ENCODE measurements at regions not wholly inside any gene's neighbourhood (a gene's known extent, or its start where the extent isn't known, plus 50 kb on each side); places are given as distances from the start of the nearest gene placed in this dataset.

DNA sequence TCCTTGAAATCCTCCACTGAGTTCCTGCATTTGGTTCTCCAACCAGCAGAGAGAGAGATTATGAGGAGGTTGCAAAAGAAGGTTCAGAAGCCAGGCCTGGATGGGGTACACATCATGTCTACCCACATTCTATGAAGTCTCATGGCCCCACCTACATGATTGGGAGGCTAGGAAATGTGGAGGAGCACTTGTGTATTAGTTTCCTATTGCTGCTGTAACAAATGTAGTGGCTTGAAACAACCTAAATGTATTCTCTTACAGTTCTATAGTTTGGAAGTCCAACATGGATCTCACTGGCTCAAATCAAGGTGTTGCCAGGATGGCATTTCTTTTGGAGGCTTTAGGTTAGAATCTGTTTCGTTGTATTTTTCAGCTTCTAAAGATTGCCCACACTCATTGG is 134.2 kb upstream of the ZNF648 start:
- TF ChIP-seq POLR2AphosphoS5 (IDR thresholded peaks at IDR 0.05) (no peak), CTCF (IDR thresholded peaks at IDR 0.05) (no peak), POLR2A (IDR thresholded peaks at IDR 0.05) (no peak)
